ENCODE measurements at regions not wholly inside any gene's neighbourhood (a gene's known extent, or its start where the extent isn't known, plus 50 kb on each side); places are given as distances from the start of the nearest gene placed in this dataset.

DNA sequence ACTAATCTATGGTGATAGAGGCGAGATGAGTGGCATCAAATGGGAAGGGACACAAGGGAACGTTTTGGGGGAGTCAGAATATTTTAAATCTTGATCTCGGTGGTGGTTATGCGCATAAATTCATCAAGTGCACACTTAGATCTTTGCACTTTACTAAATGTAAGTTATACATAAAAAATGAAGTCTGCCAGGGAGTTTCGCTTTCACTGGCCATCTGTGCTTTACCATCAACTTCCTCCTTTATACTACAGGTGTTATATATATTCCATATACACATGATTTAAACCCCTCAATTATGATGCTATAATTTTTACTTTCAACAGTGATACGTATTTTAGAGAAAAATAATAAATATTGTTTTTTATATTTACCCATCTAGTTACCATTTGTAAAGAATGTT is 97.6 kb upstream of the AKIRIN2 start:
- Histone ChIP-seq H3K4me1 (ENCODE audit: control insufficient read depth, insufficient read depth, low read length) (no peaks in the 10 kb centered on the region), H3K27ac (ENCODE audit: low read length) (no peak overlapping the region), H3K36me3 (ENCODE audit: control insufficient read depth, insufficient read depth, low read length) (no peaks in the 10 kb centered on the region), H3K9me3 (replicated peaks; ENCODE audit: control insufficient read depth, low read depth, low read length) (no peaks in the 10 kb centered on the region), H3K4me3 (ENCODE audit: low read length) (no peak overlapping the region), H3K27me3 (ENCODE audit: control insufficient read depth, insufficient read depth, low read length) (no peaks in the 10 kb centered on the region)
- WGBS (ENCODE audit: insufficient coverage) = 83% methylated on average over 1 of the region's 6 CpGs
- DNase-seq = no peak

DNA sequence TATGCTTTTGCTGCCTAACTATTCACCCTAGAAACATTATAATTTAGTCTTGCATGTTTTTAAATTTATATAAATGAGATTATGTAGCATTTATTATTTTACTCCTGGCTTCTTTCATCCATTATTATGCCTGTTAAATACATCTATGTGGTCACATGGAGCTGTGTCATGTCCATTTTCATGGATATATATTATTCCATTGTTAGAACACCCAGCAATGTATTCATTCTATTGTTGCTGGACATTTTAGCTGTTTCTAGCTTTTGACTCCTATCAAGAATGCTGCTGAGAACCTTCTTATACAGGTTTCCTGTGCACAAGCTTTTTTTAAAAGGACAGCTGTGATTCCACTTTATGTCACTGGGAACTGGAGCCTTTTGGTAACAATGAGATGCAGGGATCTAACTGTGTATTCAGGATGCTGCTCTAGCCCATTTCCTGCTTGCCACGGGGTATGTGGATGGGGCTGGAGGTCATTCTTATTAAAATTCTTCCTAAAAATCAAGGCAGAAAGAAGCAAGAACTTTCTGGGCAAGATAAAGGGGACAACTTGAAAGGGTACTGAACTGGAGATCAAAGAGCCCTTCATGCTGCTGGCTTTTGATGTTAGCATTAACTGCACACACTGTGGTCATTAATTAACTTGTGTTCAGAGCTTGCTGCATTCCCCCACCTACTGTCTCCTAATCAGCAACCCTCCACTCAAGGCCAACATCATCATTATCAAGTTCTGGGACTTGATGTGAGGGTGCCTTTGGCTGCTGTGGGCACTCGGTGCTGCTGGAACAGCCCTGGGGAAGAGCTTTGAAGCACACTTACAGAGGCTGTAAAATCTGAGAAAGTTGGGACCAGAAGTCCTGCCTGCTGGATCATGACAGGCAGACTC is 96.6 kb upstream of the AKIRIN2 start:
- Histone ChIP-seq H3K36me3 (ENCODE audit: control insufficient read depth, insufficient read depth, low read length) (no peaks in the 10 kb centered on the region), H3K9me3 (replicated peaks; ENCODE audit: control insufficient read depth, low read depth, low read length) (no peaks in the 10 kb centered on the region), H3K27me3 (ENCODE audit: control insufficient read depth, insufficient read depth, low read length) (no peaks in the 10 kb centered on the region), H3K27ac (ENCODE audit: low read length) (no peak overlapping the region), H3K4me1 (ENCODE audit: control insufficient read depth, insufficient read depth, low read length) (no peaks in the 10 kb centered on the region), H3K4me3 (ENCODE audit: low read length) (no peak overlapping the region)
- WGBS (ENCODE audit: insufficient coverage) = 38% methylated on average over 1 of the region's 2 CpGs
- DNase-seq = no peak

DNA sequence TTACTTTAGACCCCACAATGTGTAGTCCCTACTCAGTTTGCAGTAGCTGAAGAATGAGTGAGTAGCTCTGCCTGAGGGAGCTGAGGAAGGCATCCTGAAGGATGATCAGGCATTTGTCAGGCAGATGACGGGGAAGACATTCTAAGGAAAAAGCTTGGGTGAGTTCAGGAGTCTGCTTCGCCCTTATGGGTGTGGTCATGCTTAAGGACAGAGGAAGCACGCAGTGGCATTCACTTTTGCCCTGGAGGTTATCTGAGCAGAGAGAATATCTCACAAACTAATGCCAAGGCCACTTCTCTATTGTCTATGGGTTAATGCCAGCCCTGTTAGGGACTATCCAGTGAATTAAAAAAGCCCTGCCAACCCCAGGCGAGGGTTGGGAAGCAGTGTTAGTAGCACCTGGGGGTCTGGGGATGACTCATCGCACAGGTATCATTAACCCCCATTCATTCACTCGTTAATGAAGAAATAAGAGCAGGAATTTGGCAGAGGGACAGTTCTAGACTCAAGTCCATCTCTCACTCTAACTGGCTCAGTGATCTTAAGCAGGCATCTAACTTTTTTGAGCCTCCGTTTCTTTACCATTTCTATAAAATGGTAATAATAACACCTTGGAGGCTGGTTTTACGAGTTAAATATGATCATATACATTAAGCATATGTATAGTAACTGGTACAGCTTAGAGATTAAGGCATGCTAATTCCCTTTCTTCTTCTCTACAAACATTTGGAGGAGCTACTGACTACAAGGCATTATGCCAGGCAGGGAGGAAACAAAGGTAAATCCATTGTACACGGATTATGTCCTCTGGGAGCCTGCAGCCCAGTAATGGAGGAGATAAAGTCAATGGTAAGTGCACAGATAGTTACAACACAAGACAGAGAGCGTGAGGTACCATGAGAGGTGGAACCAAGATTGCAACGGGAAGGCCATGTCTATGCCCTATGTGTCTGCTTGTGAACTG is 93.2 kb upstream of the AKIRIN2 start:
- Histone ChIP-seq H3K27me3 (ENCODE audit: control insufficient read depth, insufficient read depth, low read length) (no peaks in the 10 kb centered on the region), H3K4me3 (ENCODE audit: low read length) (no peak overlapping the region), H3K27ac (ENCODE audit: low read length) (no peak overlapping the region)

DNA sequence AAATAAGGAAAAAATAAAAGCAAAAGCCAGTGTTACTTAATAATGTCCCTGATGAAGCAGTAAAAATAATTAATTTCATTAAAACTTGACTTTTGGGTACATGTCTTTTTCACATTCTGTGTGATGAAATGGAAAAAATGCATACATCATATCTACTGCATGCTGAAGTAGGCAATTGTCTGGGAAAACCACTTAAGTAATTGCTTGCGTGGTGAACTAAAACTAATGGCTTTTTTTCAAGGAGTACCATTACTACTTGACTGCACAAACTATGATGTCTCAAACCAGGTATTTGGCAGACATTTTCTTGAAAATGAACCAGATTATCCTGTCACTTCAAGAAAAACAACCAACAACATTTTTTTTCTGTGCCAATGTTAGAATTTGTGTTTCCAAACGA is 91.3 kb upstream of the AKIRIN2 start:
- Histone ChIP-seq H3K36me3 (ENCODE audit: control insufficient read depth, insufficient read depth, low read length) (no peaks in the 10 kb centered on the region), H3K27me3 (ENCODE audit: control insufficient read depth, insufficient read depth, low read length) (no peaks in the 10 kb centered on the region), H3K27ac (ENCODE audit: low read length) (no peak overlapping the region), H3K4me3 (ENCODE audit: low read length) (no peak overlapping the region), H3K9me3 (replicated peaks; ENCODE audit: control insufficient read depth, low read depth, low read length) (no peaks in the 10 kb centered on the region), H3K4me1 (ENCODE audit: control insufficient read depth, insufficient read depth, low read length) (no peaks in the 10 kb centered on the region)
- no peak for DNase-seq
- no CpG with 5 or more reads among the region's 2 CpGs for WGBS (ENCODE audit: insufficient coverage)

More for the DNA sequence above, 93.2 kb upstream of the AKIRIN2 start:
- no peaks in the 10 kb centered on the region for H3K36me3 ChIP-seq (ENCODE audit: control insufficient read depth, insufficient read depth, low read length)
- 84% methylated on average over 4 of the region's 11 CpGs for WGBS (ENCODE audit: insufficient coverage)
- no peak for DNase-seq
- no peaks in the 10 kb centered on the region for H3K4me1 ChIP-seq (ENCODE audit: control insufficient read depth, insufficient read depth, low read length)
- H3K9me3 ChIP-seq (replicated peaks; ENCODE audit: control insufficient read depth, low read depth, low read length) = no peaks in the 10 kb centered on the region

DNA sequence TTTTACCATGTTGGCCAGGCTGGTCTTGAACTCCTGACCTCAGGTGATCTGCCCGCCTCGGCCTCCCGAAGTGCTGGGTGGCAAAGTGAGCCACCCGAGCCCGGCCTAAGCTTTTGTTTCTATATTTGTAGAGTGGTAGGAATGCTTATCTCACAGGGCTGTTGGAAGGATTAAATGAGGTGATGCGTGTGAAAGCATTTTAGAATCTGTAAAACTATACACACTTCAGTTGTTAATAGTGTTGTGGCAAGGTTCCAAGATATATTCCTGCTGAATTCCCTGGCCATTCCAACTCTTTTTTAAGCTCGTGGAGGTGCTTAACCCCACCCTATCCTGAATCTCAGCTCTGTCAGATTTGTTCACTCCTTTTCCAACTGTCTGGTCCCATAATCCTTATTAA is 89.9 kb upstream of the AKIRIN2 start:
- Histone ChIP-seq H3K9me3 (replicated peaks; ENCODE audit: control insufficient read depth, low read depth, low read length) (no peaks in the 10 kb centered on the region), H3K4me1 (ENCODE audit: control insufficient read depth, insufficient read depth, low read length) (no peaks in the 10 kb centered on the region), H3K27ac (ENCODE audit: low read length) (no peak overlapping the region), H3K4me3 (ENCODE audit: low read length) (no peak overlapping the region), H3K27me3 (ENCODE audit: control insufficient read depth, insufficient read depth, low read length) (no peaks in the 10 kb centered on the region), H3K36me3 (ENCODE audit: control insufficient read depth, insufficient read depth, low read length) (no peaks in the 10 kb centered on the region)
- DNase-seq = no peak
- WGBS (ENCODE audit: insufficient coverage) = 33% methylated on average over 1 of the region's 7 CpGs

DNA sequence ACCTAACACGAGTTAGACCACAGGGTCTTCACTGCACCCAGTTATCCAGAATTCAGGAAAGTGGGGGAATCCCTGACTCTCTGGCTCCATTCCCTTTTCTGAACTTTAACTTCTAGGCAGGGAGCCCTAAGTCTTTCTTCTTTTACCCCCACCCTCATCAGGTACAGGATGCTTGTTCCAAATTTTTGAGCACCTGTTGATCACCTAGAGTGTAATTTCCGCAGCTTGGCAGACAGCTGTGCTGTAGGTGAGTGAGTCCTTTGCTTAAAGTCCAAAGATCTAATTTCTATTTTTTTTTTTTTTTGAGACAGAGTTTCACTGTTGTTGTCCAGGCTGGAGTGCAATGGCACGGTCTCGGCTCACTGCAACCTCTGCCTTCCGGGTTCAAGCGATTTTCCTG is 89.5 kb upstream of the AKIRIN2 start:
- no CpG with 5 or more reads among the region's 6 CpGs for WGBS (ENCODE audit: insufficient coverage)
- Histone ChIP-seq H3K4me1 (ENCODE audit: control insufficient read depth, insufficient read depth, low read length) (no peaks in the 10 kb centered on the region), H3K27ac (ENCODE audit: low read length) (no peak overlapping the region), H3K27me3 (ENCODE audit: control insufficient read depth, insufficient read depth, low read length) (no peaks in the 10 kb centered on the region), H3K36me3 (ENCODE audit: control insufficient read depth, insufficient read depth, low read length) (no peaks in the 10 kb centered on the region), H3K4me3 (ENCODE audit: low read length) (no peak overlapping the region), H3K9me3 (replicated peaks; ENCODE audit: control insufficient read depth, low read depth, low read length) (no peaks in the 10 kb centered on the region)
- DNase-seq = no peak

DNA sequence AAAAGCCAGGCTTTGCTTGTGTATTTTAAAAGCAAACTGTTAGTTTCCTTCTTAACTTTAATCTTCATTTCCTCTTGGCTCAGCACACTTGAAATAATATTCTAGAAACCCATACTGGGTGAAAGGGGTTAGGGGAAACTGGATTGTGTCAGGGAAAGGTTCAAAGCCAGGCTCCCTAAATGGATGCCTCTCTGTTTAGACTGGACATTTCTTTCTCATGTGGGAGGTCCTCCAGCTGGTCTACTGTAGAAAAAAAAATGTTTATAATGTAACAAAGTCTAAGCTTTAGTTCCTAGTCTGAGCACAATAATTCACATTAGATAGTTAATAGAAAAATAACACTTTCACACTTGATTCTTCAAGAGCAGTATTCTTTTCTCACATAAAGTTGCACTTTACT is 89.0 kb upstream of the AKIRIN2 start:
- Histone ChIP-seq H3K27ac (ENCODE audit: low read length) (no peak overlapping the region), H3K4me1 (ENCODE audit: control insufficient read depth, insufficient read depth, low read length) (no peaks in the 10 kb centered on the region), H3K4me3 (ENCODE audit: low read length) (no peak overlapping the region), H3K27me3 (ENCODE audit: control insufficient read depth, insufficient read depth, low read length) (no peaks in the 10 kb centered on the region), H3K36me3 (ENCODE audit: control insufficient read depth, insufficient read depth, low read length) (no peaks in the 10 kb centered on the region), H3K9me3 (replicated peaks; ENCODE audit: control insufficient read depth, low read depth, low read length) (no peaks in the 10 kb centered on the region)
- no peak for DNase-seq

- no peak for DNase-seq
- no peak overlapping the region for H3K4me3 ChIP-seq (ENCODE audit: low read length)
- no peaks in the 10 kb centered on the region for H3K27me3 ChIP-seq (ENCODE audit: control insufficient read depth, insufficient read depth, low read length)
- no CpG with 5 or more reads among the region's 3 CpGs for WGBS (ENCODE audit: insufficient coverage)
- H3K36me3 ChIP-seq (ENCODE audit: control insufficient read depth, insufficient read depth, low read length) = no peaks in the 10 kb centered on the region
- no peaks in the 10 kb centered on the region for H3K4me1 ChIP-seq (ENCODE audit: control insufficient read depth, insufficient read depth, low read length)
- no peaks in the 10 kb centered on the region for H3K9me3 ChIP-seq (replicated peaks; ENCODE audit: control insufficient read depth, low read depth, low read length)
- H3K27ac ChIP-seq (ENCODE audit: low read length) = no peak overlapping the region
Observed at GRCh38 chr6:87789900-87790290, 87.9 kb upstream of the AKIRIN2 start.

DNA sequence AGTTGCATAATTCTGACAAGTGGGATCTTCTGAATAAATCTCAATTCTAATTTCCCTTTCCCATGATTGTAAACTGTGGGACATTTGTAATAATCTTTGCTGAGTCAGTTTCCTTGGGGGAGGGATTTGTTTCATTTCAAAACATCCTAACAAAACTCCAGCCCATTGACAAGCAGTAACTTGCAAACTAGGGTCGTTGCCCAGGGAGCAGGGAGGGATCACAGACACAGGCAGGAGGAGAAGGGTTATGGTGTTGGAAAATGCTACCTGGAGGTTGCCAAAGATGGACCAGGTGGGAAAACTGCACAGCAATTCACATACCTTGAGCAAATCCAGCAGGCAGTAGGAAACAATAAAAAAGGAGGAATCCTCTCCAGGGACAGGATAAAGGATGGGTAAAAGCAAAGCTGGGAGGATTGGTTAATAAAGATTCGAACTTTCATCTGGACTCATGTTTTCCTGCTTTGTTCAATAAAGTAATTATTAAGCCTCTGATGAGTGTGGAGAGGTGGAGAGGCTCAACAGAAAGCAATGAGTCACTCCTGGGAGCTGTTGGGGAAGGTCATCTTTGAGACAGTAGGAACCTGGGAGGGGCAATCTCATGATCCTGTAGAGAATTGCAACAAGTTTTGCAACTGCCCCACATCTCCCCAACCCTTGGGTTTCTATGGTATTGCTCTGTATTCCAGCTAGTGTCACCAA is 87.3 kb upstream of the AKIRIN2 start:
- no peak for DNase-seq
- no peak overlapping the region for H3K4me3 ChIP-seq (ENCODE audit: low read length)
- no peaks in the 10 kb centered on the region for H3K4me1 ChIP-seq (ENCODE audit: control insufficient read depth, insufficient read depth, low read length)
- WGBS (ENCODE audit: insufficient coverage) = 33% methylated on average over 1 of the region's 2 CpGs
- H3K27me3 ChIP-seq (ENCODE audit: control insufficient read depth, insufficient read depth, low read length) = no peaks in the 10 kb centered on the region
- no peaks in the 10 kb centered on the region for H3K9me3 ChIP-seq (replicated peaks; ENCODE audit: control insufficient read depth, low read depth, low read length)
- no peaks in the 10 kb centered on the region for H3K36me3 ChIP-seq (ENCODE audit: control insufficient read depth, insufficient read depth, low read length)
- H3K27ac ChIP-seq (ENCODE audit: low read length) = no peak overlapping the region

DNA sequence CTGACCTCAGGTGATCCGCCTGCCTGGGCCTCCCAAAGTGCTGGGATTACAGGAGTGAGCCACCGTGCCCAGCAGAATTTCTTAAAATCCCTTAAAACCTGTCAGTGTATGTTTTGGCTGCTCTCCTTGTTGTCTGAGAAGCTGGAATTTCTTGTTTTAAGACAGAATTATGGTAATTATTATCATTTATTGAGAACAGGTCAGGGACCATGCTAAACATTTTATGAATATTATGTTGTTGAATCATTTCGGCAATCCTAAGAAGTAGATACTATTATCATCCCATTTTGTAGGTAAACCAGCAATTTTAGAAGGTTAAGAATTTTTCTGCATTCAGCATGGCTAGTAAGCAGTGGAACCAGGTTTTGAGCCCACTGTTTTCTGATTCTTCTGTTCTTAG is 86.1 kb upstream of the AKIRIN2 start:
- Histone ChIP-seq H3K36me3 (ENCODE audit: control insufficient read depth, insufficient read depth, low read length) (no peaks in the 10 kb centered on the region), H3K4me3 (ENCODE audit: low read length) (no peak overlapping the region), H3K4me1 (ENCODE audit: control insufficient read depth, insufficient read depth, low read length) (no peaks in the 10 kb centered on the region), H3K9me3 (replicated peaks; ENCODE audit: control insufficient read depth, low read depth, low read length) (no peaks in the 10 kb centered on the region), H3K27ac (ENCODE audit: low read length) (no peak overlapping the region), H3K27me3 (ENCODE audit: control insufficient read depth, insufficient read depth, low read length) (no peaks in the 10 kb centered on the region)
- DNase-seq = no peak
- 100% methylated on average over 1 of the region's 3 CpGs for WGBS (ENCODE audit: insufficient coverage)

Data from muscle of leg (tissue), 3 donors.